ENCODE measurements at regions not wholly inside any gene's neighbourhood (a gene's known extent, or its start where the extent isn't known, plus 50 kb on each side); places are given as distances from the start of the nearest gene placed in this dataset.

DNA sequence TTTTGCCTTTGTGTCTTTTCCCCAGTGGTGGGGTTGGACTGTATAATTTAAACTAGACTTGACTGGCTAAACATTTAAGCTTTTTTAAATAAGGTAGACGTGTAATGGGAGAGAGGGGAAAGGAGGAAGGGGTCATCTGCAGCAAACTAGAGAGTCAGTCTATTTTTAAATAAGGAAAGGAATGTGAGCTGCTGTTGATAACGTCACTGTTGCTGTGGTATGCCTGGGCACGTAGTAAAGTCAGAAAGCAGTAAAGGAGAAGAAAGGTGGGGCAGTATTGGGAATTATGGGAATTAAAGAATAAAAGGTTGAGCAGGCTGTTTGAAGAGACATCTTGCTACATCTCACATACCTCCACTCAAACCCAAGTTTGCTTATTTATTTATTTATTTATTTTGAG, 80.4 kb upstream of the FSHB start:
- Histone ChIP-seq H3K27ac (ENCODE audit: low read depth, low read length) (no peak overlapping the region), H3K9me3 (ENCODE audit: low read depth, low read length) (no peaks in the 10 kb centered on the region), H4K20me1 (ENCODE audit: insufficient read depth, low read length) (no peaks in the 10 kb centered on the region), H3K4me2 (ENCODE audit: insufficient read depth, low read length) (no peak overlapping the region), H2AFZ (ENCODE audit: low read length) (no peak overlapping the region), H3K36me3 (ENCODE audit: insufficient read depth, low read length) (no peaks in the 10 kb centered on the region), H3K4me3 (ENCODE audit: insufficient read depth, low read length) (no peak overlapping the region), H3K79me2 (ENCODE audit: insufficient read depth, low read length) (no peaks in the 10 kb centered on the region), H3K27me3 (ENCODE audit: insufficient read depth, low read length) (no peaks in the 10 kb centered on the region), H3K4me1 (ENCODE audit: insufficient read depth, low read length) (no peaks in the 10 kb centered on the region)
- no peak for DNase-seq (ENCODE audit: insufficient read length, low spot score, missing footprints)
- TF ChIP-seq, protein P1, sequence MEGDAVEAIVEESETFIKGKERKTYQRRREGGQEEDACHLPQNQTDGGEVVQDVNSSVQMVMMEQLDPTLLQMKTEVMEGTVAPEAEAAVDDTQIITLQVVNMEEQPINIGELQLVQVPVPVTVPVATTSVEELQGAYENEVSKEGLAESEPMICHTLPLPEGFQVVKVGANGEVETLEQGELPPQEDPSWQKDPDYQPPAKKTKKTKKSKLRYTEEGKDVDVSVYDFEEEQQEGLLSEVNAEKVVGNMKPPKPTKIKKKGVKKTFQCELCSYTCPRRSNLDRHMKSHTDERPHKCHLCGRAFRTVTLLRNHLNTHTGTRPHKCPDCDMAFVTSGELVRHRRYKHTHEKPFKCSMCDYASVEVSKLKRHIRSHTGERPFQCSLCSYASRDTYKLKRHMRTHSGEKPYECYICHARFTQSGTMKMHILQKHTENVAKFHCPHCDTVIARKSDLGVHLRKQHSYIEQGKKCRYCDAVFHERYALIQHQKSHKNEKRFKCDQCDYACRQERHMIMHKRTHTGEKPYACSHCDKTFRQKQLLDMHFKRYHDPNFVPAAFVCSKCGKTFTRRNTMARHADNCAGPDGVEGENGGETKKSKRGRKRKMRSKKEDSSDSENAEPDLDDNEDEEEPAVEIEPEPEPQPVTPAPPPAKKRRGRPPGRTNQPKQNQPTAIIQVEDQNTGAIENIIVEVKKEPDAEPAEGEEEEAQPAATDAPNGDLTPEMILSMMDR (IDR thresholded peaks at IDR 0.05; ENCODE audit: extremely low read depth, low read depth, low read length) = no peak

DNA sequence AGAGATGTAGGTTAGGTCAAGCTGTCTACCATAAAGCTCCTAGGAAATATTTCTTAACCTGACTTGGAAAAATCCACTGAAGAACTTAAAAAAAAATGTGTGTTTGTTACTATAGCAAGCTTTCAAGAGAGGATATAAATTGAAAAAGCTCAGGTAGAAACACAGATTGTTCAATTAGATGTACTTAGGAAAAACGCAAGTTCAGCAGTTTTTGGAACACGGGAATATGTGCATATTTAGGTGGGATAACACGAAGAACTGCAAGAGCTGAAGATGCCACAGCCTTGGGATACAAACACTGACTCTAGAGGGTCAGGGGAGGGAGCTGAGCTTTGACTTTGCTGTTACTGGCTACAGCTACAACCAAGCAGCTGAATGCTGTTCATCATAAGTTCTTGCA, 77.8 kb upstream of the FSHB start:
- TF ChIP-seq, protein P1 (IDR thresholded peaks at IDR 0.05; ENCODE audit: extremely low read depth, low read depth, low read length) = no peak

DNA sequence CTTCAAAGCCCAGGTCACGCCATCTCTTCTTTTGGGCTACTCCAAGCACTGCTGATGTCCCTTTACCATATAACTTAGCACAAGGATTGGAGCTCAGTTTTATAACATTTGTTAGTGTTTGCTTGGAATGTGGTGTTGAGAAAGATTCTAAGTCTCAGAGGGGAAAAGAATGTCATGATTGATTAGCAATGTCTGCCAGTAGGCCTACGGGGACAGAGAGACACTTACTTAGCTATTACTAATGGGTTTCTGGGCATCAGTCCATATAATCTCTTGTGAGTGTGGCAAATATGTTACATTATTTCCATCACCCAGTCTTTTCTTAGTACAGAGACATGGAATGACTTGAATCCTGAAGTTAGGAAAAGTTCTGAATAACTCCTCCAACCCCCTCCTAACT, 75.4 kb upstream of the FSHB start:
- Histone ChIP-seq H3K36me3 (ENCODE audit: insufficient read depth, low read length) (no peaks in the 10 kb centered on the region), H2AFZ (ENCODE audit: low read length) (no peak overlapping the region), H3K79me2 (ENCODE audit: insufficient read depth, low read length) (no peaks in the 10 kb centered on the region), H3K27me3 (ENCODE audit: insufficient read depth, low read length) (no peaks in the 10 kb centered on the region), H3K4me2 (ENCODE audit: insufficient read depth, low read length) (no peak overlapping the region), H3K4me3 (ENCODE audit: insufficient read depth, low read length) (no peak overlapping the region), H3K27ac (ENCODE audit: low read depth, low read length) (no peak overlapping the region), H3K4me1 (ENCODE audit: insufficient read depth, low read length) (no peaks in the 10 kb centered on the region), H4K20me1 (ENCODE audit: insufficient read depth, low read length) (no peaks in the 10 kb centered on the region), H3K9me3 (ENCODE audit: low read depth, low read length) (no peaks in the 10 kb centered on the region)
- TF ChIP-seq, protein P1 (IDR thresholded peaks at IDR 0.05; ENCODE audit: extremely low read depth, low read depth, low read length) = no peak
- no peak for DNase-seq (ENCODE audit: insufficient read length, low spot score, missing footprints)

More for the DNA sequence above, 77.8 kb upstream of the FSHB start:
- H3K79me2 ChIP-seq (ENCODE audit: insufficient read depth, low read length) = no peaks in the 10 kb centered on the region
- H3K4me3 ChIP-seq (ENCODE audit: insufficient read depth, low read length) = no peak overlapping the region
- no peak for DNase-seq (ENCODE audit: insufficient read length, low spot score, missing footprints)
- no peaks in the 10 kb centered on the region for H4K20me1 ChIP-seq (ENCODE audit: insufficient read depth, low read length)
- no peaks in the 10 kb centered on the region for H3K27me3 ChIP-seq (ENCODE audit: insufficient read depth, low read length)
- no peak overlapping the region for H2AFZ ChIP-seq (ENCODE audit: low read length)
- no peak overlapping the region for H3K27ac ChIP-seq (ENCODE audit: low read depth, low read length)
- H3K4me1 ChIP-seq (ENCODE audit: insufficient read depth, low read length) = no peaks in the 10 kb centered on the region
- H3K9me3 ChIP-seq (ENCODE audit: low read depth, low read length) = no peaks in the 10 kb centered on the region
- no peaks in the 10 kb centered on the region for H3K36me3 ChIP-seq (ENCODE audit: insufficient read depth, low read length)
- H3K4me2 ChIP-seq (ENCODE audit: insufficient read depth, low read length) = no peak overlapping the region

DNA sequence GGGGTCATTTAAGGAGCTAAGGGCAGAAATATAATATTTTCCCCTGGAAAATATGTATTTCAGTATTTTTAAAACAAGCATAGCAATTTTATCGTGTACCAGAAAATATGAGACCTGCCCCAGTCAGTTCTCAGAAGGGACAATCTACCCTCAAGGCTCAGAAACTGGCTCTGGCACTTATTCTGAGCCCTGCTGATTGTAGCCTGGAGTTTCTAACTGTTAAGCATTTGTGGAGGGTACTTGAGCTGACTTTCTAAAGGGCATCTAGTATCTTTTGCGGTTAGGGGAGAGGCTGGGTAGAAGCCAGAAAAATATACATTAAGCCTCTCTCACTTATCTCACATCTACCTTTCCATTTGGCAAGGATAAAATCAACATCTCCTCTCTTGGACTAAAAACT, 71.3 kb upstream of the FSHB start:
- H3K36me3 ChIP-seq (ENCODE audit: insufficient read depth, low read length) = no peaks in the 10 kb centered on the region
- no peaks in the 10 kb centered on the region for H4K20me1 ChIP-seq (ENCODE audit: insufficient read depth, low read length)
- TF ChIP-seq, protein P1 (IDR thresholded peaks at IDR 0.05; ENCODE audit: extremely low read depth, low read depth, low read length) = no peak
- H3K4me3 ChIP-seq (ENCODE audit: insufficient read depth, low read length) = no peak overlapping the region
- no peak overlapping the region for H3K4me2 ChIP-seq (ENCODE audit: insufficient read depth, low read length)
- no peak for DNase-seq (ENCODE audit: insufficient read length, low spot score, missing footprints)
- no peaks in the 10 kb centered on the region for H3K79me2 ChIP-seq (ENCODE audit: insufficient read depth, low read length)
- H2AFZ ChIP-seq (ENCODE audit: low read length) = no peak overlapping the region
- no peak overlapping the region for H3K27ac ChIP-seq (ENCODE audit: low read depth, low read length)
- no peaks in the 10 kb centered on the region for H3K27me3 ChIP-seq (ENCODE audit: insufficient read depth, low read length)
- no peaks in the 10 kb centered on the region for H3K4me1 ChIP-seq (ENCODE audit: insufficient read depth, low read length)
- H3K9me3 ChIP-seq (ENCODE audit: low read depth, low read length) = no peaks in the 10 kb centered on the region

All from osteoblast (primary cell).